8988T (cell line): ENCODE measurements at regions not wholly inside any gene's neighbourhood (a gene's known extent, or its start where the extent isn't known, plus 50 kb on each side); places are given as distances from the start of the nearest gene placed in this dataset.

Source experiments
- DNase-seq: peaks from one replicate; pipeline ENCODE4 v3.0.0; 2011

DNA sequence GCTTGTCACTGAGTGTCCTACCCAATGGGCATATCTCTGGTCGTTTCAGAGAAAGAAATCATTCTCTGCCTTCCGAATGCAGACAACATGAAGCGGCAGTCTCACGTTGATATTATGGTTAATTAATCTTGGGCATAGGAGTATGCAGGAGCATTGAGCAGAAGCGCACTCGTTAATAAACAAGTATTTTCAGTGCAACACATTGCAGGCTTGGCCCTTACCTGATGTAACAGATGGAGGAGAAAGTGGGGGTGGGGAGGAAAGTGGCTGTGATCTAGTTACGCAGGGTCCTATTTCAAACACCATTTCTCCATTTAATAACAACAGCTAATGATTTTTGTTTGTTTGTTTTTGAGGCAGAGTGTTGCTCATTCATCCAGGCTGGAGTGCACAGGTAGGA, 414.0 kb upstream of the RBFOX1 start:
- no peak for DNase-seq

DNA sequence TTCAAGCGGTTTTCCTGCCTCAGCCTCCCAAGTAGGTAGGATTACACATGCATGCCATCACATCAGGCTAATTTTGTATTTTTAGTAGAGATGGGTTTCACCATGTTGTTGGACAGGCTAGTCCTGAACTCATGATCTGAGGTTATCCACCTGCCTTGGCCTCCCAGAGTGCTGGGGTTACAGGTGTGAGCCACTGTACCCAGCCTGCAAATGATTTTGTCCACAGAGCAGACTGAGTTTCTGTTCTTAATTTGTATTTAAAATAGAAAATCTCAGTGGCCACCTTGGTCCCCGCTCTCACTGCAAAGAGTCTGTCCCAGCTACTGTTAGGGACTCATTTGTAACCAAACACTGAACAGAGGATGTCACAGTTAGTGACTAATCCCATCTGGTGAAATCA, 415.7 kb upstream of the RBFOX1 start:
- no peak for DNase-seq

DNA sequence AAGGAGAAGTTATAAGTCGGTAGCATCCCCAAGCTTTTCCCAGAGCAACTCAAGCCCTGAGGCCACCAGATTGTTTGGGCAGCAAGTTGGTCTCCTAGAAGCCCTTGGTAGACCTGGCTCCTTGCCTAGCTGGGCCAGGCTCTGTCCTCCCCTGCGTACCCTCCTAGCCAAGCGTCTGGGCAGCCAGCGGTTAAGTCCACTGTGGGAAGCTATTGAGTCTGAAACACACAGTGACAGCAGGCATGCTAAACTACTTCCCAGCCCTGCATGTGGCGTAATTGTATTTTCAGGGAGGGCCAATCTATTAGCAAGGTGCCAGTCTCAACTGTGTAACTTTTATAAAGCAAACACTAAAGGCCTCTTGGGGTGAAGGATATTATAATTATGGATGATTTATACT, 419.1 kb upstream of the RBFOX1 start:
- DNase-seq: no peak

DNA sequence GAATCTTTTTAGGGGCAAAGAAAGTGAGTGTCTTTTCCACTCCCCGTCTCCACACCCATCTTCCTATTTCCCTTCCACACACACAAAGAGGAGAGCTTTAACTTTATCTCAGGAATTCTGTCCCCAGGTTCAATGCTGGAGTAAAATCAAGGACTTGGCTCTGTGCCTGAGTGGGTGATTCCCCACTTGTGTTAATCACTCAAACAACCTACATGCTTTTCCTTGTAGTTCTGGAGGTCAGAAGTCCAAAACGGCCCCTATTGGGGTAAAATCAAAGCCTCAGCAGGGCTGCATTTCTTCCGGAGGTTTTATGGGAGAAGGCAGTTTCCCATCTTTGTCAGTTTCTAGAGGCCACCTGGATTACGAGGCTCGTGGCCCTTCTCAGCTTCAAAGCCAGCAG, 422.3 kb upstream of the RBFOX1 start:
- no peak for DNase-seq

DNA sequence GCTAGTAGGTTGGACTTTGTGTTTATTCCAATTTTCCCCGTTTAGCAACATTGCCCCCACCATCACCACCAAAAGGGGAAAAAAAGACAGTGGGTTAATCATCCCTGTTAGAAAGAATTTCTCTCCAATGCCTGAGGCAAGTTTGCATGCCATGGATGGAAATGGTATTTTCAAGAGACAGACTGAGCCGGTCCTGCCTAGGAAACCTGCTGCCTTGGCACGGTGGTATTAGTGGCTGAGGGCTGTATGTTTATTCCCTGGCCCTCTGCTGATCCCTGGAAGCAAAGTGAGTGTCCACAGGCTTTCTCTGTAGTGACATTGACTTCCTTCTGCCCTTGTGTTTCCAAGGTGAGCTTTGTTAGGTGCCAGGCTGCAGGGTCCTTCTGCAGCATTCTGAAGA, 427.0 kb upstream of the RBFOX1 start:
- no peak for DNase-seq

DNA sequence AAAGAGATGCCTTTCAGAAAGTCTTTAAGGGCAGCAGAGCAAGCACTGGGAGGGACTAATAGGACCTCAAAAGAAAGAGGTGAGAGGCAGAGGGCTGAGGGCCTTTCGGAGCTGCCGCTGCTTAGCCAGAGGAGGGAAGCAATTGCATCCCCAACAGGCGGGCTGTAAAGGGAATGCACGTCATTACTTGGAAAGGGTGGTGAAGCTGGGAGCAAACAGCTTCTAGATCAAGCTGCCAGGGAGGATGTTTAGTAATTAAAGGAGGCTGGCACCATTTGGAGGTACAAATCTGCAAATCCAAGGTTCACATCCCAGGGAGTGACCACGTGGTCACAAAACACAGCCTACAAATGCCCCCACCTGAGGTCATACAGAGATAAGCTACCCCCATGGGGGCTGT, 429.0 kb upstream of the RBFOX1 start:
- no peak for DNase-seq

DNA sequence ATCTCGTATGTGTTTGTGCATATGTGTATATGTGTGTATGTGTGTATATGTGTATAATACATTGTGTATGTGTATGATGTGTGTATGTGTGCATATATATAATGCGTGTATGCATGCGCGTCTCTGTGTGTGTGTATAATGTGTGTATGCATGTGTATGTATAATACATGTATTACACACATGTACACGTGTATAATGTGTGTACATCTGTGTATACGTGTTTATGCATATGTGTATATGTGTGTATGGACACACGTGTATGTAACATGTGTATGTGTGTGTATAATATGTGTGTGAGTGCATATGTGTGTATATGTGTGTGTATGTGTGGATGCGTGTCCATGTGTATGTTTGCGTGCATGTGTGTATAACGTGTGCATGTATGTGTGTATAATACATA, 433.7 kb upstream of the RBFOX1 start:
- DNase-seq: no peak

DNA sequence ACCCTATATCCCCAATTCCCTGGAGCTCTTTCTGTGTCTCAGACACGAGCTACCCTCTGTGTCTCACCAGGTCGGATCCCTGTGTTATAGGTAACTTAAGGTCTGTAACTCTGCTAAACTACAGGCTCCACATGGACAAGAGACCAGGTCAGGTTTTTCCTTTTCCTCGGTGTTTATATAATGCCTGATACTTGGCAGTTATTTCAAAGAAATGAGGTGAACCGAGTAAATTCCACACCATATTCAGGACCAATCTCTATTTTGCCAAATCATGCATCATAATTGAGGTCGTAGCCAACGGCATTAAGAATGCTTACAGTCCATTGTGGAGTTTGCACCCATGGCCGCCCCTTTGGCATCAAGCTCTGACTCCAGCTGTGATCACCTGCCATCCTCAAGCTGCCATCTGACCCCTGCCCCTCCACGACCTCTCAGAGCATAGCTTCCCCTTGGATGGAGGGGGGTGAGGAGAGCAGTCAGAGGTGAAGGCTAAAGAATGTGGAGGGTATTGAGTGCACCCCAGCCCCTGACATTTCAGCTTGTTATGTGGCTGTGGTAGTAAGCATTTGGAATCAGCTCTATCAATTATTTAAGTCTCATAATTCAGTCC, 434.7 kb upstream of the RBFOX1 start:
- DNase-seq: no peak

DNA sequence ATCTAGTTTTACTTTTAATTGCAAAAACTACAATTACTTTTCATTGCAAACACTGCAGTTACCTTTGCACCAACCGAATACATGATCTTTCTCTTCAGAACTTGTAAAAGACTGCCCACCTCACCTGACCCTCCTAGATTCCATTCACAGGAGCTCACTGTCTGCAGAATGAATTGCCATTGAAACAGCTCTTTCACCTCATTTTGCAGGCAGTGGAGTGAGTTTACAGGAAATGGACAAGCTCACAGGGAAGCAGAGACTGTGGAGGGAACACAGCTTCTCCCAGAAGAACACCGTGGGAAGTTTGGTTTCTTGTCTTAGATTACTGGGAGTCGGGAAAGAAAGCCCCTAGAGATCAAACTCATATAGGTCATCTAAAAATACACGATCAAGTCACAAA, 439.7 kb upstream of the RBFOX1 start:
- DNase-seq: no peak

DNA sequence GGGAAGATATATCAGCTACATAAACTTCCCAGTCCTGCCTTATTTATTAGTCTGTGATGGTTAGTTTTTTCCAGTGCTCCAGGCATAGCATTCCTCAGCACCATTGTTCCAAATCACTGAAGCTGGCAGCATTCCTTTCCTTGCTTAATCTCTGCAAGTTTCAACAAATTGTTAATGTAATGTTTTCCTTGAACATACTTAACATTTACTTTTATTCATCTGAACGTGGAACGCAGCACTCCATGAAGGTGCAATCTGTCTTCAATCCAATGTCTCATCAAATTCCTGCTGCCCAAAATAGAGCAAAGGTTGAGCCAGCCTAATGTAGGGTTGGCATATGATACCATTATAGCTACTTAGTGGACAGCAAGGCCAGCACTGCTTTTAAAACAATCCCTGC, 441.1 kb upstream of the RBFOX1 start:
- DNase-seq: no peak

DNA sequence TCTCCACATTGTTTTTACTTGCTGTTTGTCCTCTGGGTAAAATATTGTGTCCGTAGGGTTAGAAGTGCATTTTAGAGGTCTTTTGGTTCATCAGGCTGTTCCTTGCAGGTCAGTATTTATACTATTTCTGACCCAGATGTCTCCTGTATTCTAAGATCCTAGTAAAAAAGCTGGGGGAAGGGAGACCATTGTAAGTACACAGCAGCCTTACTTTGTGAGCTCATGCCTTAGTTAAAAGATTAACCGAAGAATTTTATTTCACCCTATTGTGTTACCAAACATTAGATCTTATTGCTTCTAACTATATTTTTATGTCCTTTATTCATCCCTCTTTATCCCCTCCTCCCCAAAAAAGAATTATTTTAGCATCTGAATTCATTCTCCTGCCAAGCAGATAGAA, 444.1 kb upstream of the RBFOX1 start:
- no peak for DNase-seq

DNA sequence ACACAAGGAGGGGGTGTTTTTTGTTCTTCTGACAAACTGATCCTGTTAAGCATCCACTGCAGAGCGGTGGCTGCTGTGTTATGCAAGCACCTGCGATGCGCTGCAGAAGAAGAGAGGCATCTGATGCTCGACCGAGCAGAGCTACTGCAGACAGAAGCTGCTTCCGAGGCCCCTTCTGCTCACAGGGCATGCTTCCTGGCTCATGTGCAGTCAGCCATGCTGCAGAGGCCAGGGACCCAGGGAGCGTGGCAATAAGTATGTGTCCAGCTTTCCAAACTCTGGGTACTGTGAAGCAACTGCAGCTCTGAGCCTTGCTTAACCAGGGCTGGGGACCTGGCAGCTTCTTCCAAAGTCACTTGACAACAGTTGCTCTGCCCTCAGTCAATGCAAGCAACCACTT, 448.6 kb upstream of the RBFOX1 start:
- no peak for DNase-seq

DNA sequence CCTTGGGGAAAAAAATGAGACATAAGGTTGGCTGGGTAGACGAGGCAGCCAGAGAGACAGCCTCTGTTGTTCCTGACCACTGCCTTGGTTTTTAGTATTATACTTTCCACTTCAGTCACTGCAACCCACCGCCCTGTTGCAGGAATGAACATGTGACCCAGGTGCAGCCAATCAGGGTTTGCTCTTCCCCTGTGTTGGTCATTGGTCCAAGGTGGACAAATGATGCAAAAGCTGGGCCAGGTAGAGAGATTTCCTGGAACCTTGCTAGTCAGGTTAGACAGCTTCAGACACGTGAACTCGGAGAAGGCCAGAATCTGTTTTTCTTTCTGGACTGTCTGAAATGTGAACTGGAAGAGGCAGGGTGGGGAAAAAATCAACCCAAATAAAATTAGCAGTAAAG, 452.4 kb upstream of the RBFOX1 start:
- DNase-seq: no peak

DNA sequence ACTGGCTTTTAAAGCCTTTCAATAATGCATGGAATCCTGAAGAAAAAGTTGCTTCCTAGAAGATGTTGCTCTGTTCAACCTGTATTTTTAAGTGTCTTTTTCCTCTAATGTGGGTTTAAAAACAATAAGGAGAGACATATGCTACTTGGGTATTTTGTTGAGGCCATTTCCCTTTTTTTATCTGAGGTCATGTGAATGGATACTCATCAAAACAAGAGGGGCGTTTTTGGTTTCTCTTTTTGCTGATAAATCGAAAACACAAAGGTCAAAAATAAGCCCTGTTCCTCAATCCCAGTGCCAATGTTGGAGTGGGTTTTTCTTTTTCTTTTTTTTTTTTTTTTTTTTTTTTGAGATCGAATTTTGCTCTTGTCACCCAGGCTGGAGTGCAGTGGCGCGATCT, 468.0 kb upstream of the RBFOX1 start:
- DNase-seq: no peak

DNA sequence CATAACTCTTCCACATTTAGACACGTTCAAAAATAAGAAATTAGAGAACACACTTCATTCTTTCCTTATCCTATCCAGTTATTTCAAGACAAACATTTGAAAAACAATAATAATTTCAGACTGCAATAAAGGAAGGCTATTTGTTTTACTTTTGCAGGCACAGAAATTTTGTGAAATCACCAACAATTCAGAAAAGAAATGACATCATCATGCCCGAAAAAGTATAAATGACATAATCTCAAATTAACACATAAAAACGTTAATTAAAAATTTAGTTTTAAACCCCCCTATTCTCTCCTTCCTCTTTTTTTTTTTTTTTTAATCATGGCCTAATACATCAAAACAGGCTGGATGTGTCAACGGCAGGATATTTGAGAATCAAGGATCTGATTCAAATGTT, 468.4 kb upstream of the RBFOX1 start:
- DNase-seq: no peak

DNA sequence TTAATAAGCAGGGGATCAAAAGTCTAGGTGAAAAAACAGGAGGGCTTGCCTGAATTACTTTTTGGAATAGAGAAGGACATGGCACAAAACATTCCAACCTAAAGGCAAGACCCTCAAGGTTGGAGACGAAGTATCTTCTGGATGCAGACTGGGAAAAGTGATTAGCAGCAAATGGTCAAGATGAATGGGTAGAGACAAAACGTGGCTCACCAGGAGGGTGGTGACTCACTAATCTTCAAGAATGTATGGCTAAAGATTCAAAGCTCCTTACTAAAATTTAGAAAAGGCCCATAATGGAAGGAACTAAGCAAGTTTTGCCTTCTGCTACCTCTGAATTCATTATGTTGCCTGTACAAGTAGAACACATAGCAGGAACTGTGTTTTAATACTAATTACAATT, 469.5 kb upstream of the RBFOX1 start:
- DNase-seq: no peak

DNA sequence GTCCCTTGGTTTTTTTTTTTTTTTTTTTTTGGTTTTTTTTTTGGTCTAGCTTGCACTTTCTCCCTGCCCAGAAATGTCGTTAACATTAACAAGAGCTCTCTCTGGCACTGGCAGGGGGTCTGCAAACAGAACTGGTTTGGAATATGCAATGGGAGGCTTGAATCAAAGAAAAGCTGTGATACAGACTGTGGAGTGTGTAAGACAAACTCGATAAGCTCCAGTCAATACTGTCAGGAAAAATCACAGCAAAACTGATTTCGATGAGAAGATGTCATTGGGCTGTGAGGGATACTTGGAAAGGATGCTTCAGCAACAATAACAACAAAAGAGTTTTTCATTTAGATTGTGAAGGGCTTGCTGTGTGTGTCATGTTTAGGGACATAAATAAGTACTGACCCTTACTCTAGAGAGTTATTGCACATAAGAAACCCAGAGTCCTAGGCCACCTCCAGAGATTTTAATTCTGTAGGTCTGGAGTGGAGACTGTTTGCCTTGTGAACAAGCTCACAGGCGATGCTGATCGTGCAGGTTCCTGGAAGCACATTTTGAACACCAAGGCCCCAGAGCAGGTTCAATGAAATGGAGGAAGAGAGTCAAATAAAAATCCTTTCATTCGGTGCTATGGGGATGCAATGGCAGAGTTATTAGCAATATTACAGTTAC, 470.7 kb upstream of the RBFOX1 start:
- no peak for DNase-seq

DNA sequence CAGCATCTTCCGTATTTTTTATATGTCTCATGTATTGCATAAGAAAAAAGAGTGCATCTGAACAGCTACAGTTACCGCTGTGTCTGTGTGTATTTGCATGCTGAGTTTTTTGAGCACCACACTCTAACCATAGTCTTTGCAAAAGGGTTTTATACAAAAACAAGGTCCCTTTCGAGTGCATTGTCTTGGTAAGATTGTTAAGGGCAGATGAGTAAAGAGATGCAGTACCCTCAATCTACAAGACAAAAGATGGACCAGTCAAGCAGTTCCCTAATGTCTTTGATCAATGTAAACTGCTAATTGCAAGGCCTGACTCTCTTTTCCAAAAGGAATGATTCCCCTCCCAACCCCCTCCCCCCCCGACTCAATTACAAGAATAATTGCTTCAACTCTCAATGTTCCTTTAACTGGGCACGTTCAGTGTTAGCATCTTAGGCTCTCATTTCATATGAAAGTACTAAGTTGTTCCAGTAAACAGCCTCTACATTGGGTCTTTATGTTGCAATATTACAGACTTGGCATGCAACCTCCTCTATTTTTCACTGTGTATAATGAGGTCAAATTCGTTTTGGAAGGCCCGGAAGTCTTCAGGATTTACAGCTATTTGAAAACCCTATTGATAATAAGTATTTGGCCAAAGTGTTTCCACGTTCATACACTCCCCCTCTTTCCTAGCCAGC, 471.4 kb upstream of the RBFOX1 start:
- DNase-seq: no peak

DNA sequence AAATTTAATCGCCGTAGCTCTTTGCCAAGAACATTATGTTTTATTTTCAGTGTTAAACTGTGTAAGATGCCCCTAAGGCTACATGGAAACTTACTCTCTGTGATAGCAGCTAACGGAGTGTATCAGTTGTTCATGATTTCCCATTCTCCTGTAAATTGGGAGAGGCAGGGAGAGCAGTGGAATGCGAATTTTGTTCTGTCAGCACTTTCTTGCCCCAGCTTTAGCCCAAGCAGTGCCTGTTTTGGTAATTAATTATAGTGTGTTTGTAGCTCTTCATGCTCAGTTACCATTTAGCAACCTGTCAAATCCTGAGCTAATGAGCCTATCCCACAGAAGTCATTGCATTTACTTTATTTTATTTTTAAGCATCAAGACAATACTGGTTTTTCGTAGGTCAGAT, 475.1 kb upstream of the RBFOX1 start:
- DNase-seq: no peak

DNA sequence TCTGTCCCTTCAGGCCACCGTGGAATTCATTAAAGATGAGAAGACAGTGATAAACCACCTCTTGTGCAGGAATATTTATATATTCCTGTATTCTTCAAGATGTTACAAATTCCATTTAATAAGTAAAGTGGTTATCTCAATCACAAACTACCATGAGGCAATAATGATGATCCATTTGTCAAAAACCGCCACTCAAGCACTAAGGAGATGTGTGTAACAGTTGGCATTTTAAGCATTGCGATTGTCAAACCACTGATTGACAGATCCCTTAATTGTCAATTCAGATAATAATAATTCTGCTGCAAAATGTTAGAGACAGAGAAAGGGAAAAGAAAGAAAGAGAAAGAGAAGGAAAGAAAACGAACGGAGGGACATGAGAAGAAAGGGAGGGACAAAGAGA, 476.1 kb upstream of the RBFOX1 start:
- no peak for DNase-seq

DNA sequence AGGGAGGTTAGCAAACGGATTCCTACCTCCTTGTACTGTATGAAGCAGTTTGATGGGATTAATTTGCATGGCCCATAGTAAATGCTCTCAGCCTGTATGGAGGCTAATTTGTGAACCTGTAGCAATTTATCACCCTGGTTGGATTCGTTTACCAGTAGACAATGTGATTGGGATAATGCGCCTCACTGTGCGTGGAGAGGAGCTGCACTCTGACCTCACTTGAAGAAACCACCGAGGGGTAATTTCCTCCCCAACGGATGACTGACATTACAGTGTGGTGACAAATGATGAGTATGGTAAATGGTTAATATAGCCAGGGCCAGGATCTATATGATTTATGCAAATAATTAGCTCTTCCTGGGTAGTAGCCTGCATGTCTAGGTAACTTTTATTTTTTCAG, 479.1 kb upstream of the RBFOX1 start:
- DNase-seq: no peak

DNA sequence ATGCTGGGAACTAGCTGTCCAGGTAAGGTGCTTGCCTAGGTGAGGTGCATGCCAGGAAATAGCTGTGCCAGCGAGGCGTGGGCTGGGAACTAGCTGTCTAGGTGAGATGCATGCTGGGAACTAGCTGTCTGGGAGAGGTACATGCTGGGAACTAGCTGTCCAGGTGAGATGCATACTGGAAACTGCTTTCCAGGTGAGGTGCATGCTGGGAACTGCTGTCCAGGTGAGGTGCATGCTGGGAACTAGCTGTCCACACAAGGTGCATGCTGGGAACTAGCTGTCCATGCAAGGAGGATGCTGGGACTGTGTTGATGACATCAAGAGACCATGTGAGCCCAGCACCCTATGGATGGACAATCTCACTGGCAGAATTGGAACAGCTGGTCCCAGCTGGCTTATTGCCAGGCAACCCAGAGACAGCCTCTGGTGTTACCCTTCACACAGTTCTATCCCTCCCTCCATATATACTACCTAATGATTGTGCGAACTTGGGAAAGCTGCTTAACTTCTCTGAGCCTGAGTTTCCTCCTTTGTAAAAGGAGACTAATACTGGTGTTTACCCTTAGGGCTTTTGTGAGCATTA, 479.9 kb upstream of the RBFOX1 start:
- DNase-seq: no peak

DNA sequence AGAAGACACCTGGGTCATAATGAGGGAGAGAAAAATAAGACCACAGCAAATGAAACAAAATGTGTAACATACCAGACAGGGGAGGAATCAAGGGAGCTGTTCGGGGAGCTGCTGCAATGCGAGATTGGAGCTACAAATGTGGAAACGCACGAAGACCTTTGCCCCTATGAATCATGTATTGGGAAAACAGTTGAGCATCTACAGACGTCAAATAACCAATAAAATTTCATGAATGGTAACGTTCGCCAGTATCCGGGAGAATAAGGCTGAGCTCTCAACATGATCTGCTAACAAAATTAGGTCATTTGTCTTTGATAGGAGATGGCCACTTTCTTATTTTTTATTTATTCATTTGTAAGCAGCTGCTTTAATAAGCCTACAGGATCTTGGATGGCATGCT, 486.2 kb upstream of the RBFOX1 start:
- no peak for DNase-seq

DNA sequence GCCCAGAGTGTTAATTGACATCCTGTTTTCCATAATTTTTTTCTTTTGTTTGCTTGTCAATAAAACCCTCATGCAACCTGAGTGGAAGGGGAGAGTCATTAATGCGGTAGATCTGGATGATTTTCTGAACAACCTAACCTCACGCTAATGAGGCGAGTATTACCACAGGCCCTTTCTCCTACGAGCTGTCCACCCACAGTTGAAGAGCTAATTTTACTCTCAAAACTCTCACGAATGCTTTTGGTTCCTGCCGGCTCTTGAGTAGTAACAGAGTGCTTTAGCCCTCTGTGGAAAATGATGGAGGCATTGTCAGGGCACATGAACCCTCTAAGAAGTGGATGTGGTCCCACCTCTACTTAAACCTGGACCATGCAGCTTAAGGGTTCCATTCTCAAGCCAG, 491.3 kb upstream of the RBFOX1 start:
- DNase-seq: no peak

DNA sequence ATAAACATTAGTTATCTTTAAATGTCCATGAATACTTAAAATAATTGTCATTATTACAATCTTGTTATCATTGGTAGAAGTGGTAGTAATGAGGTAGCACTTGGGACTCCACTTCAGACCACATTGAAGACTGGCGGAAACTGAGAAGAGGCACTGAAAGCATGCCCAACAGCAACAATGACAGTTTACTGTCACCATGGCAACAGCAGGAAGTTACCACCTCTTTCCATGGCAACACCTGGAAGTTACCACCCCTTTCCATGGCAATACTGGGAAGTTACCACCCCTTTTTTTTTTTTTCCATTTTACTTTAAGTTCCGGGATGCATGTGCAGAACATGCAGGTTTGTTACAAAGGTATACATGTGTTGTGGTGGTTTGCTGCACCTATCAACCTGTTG, 494.9 kb upstream of the RBFOX1 start:
- DNase-seq: no peak
